Omental fat pad (tissue), 3 donors: ENCODE measurements at regions not wholly inside any gene's neighbourhood (a gene's known extent, or its start where the extent isn't known, plus 50 kb on each side); places are given as distances from the start of the nearest gene placed in this dataset.

ENCODE experiments used
- ATAC-seq: fragments of 150-250 bp; one replicate; pipeline ENCODE4 v1.9.1; 2016; ENCODE audit warnings: mild to moderate bottlenecking, moderate library complexity; ENCODE audit not compliant: low FRiP score
- DNase-seq: peaks from one replicate; pipeline ENCODE4 v3.0.0-alpha.2; 2019; ENCODE audit warnings: low spot score
- TF ChIP-seq, protein P1 (sequence below), 3 donors: fragments of 450-650 bp; IDR thresholded peaks; one replicate each; pipeline ENCODE4 v1.5.1; 2016 to 2017; ENCODE audit warnings: antibody characterized with exemption in 3 of 3, mild to moderate bottlenecking in 3 of 3, moderate library complexity in 2 of 3

- TF ChIP-seq, protein P1, sequence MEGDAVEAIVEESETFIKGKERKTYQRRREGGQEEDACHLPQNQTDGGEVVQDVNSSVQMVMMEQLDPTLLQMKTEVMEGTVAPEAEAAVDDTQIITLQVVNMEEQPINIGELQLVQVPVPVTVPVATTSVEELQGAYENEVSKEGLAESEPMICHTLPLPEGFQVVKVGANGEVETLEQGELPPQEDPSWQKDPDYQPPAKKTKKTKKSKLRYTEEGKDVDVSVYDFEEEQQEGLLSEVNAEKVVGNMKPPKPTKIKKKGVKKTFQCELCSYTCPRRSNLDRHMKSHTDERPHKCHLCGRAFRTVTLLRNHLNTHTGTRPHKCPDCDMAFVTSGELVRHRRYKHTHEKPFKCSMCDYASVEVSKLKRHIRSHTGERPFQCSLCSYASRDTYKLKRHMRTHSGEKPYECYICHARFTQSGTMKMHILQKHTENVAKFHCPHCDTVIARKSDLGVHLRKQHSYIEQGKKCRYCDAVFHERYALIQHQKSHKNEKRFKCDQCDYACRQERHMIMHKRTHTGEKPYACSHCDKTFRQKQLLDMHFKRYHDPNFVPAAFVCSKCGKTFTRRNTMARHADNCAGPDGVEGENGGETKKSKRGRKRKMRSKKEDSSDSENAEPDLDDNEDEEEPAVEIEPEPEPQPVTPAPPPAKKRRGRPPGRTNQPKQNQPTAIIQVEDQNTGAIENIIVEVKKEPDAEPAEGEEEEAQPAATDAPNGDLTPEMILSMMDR (IDR thresholded peaks at IDR 0.05) = no peak
- ATAC-seq (no peak), DNase-seq (no peak)
Observed at GRCh38 chr6:97689078-97689754, 406.2 kb upstream of the MMS22L start.

DNA sequence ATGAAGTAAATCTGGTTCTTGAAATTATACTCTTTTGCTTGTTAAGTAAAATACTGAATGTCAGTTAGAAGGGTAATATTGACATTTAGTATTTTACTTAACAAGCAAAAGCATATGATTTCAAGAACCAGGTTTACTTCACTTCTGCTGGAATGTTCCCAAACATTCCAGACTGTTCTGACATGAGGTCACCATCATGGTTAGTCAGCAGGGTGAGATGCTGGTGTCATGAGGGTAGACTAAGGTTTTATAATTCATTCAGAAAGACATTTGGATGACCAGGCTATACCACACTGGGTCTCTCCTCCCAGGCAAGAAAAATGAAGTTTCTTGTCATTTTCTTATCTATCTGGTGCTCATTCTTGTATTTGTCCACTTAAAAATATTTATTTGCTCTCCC, 414.4 kb upstream of the MMS22L start:
- DNase-seq = no peak
- ATAC-seq = no peak
- TF ChIP-seq, protein P1 (IDR thresholded peaks at IDR 0.05) = no peak

DNA sequence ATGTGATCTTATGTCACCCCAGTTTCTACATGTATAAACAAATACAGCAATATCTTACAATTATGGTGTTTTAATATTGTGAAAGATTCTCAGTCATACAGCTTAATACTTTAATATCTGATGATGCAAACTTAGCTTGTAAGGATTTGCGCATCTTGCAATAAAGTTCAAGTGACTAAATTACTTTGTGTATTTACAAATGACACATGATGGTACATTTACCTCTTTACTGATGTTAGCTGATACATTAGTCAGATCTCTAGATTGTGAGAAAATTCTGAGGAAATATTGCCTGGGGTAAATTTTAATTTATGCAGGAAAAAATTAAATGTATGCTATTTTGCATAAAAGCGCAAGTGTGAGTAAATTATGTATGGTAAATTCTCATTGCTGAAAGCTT, 418.8 kb upstream of the MMS22L start:
- ATAC-seq (no peak), DNase-seq (no peak)
- TF ChIP-seq, protein P1 (IDR thresholded peaks at IDR 0.05) = no peak

- DNase-seq (no peak), ATAC-seq (no peak)
- TF ChIP-seq, protein P1 (IDR thresholded peaks at IDR 0.05) = no peak
Observed at GRCh38 chr6:97702248-97702647, 419.2 kb upstream of the MMS22L start.

DNA sequence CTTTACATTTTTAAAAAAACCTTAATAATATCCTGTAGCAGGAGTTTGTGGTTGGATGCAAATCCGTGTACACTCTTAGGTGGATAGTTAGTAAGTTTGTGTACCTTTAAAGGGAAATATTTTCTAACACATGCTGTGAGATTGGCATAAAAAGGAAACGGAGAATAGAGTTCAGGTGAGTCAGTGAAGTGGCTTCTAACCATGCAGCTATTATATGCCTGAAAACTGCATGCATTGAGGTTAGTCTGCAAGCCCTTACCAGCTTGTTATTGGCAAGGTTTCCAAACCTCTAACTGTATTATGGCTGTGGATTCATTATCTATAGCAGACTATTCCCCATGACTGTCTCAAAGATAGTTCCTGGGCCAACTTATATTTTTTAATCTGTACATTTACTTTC, 420.6 kb upstream of the MMS22L start:
- DNase-seq (no peak), ATAC-seq (no peak)
- TF ChIP-seq, protein P1 (IDR thresholded peaks at IDR 0.05) = no peak

DNA sequence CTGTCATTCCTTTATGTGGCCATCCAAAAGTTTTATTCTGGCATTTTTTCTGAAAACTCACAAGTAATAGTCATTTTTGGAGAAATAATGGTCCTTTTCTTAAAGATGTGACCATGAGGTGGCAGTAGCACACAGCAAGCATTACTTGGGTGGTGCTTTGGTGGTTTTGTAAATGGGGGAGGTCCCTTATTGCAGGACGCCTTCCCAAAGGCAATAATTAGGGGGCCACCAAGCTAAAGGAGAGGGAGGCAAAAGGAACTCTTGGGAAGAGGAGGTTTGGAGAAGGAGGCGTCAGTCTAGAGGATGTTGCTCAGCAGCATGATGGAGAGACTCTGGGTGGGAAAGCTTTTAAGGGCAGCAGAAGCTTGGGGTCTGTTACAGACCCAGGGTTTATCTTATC, 422.6 kb upstream of the MMS22L start:
- no peak for ATAC-seq
- DNase-seq = no peak
- TF ChIP-seq, protein P1 (IDR thresholded peaks at IDR 0.05) = no peak

DNA sequence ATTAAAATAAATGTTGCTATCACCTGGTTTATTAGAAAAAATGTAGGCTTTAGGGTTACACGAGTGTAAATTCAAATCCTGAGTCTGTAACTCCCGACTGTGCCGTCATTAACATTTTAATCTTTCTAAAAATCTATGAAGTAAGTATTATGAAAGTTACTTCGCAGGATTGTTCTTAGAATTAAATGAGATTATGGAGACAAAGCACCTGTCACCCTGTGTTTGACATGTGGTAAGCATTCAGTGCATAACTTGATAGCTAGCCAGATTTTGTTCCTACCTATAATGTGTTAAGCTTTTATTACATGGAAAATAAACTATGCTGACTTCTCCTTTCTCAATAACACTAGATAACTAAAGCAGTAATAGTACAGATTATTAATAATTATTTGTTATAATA, 429.7 kb upstream of the MMS22L start:
- TF ChIP-seq, protein P1 (IDR thresholded peaks at IDR 0.05) = no peak
- no peak for ATAC-seq
- DNase-seq = no peak
